ENCODE measurements at regions not wholly inside any gene's neighbourhood (a gene's known extent, or its start where the extent isn't known, plus 50 kb on each side); places are given as distances from the start of the nearest gene placed in this dataset.

DNA sequence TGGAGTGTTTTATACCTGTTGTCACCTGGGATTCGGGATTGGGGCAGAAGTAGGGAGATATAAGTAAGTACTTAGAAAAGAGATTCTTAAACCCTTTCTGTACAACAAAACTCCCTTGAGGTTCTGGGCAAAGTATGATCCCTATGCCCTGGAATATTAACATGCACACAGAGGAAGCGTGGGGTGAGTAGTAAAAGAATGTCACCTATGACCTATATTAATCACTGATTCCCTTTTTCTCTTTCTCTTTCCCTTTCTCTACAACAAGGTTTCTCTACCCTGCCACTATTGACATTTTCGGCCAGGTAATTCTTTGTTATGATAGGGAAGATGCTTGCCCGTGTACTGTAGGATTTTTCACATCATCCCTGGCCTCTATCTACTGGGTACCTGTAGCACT, 209.7 kb upstream of the PLET1 start:
- Mint-ChIP-seq H3K4me3 (ENCODE audit: unreplicated experiment) (no peak overlapping the region), H3K9me3 (ENCODE audit: low read depth) (no peaks in the 10 kb centered on the region), H3K27me3 (ENCODE audit: low read depth) (peaks cover 27% of the 10 kb centered on the region), H3K4me1 (ENCODE audit: low read depth) (peaks cover 5% of the 10 kb centered on the region), H3K36me3 (ENCODE audit: low read depth) (peaks cover 1% of the 10 kb centered on the region), H3K27ac (ENCODE audit: unreplicated experiment) (no peak overlapping the region)
- TF ChIP-seq, protein P1, sequence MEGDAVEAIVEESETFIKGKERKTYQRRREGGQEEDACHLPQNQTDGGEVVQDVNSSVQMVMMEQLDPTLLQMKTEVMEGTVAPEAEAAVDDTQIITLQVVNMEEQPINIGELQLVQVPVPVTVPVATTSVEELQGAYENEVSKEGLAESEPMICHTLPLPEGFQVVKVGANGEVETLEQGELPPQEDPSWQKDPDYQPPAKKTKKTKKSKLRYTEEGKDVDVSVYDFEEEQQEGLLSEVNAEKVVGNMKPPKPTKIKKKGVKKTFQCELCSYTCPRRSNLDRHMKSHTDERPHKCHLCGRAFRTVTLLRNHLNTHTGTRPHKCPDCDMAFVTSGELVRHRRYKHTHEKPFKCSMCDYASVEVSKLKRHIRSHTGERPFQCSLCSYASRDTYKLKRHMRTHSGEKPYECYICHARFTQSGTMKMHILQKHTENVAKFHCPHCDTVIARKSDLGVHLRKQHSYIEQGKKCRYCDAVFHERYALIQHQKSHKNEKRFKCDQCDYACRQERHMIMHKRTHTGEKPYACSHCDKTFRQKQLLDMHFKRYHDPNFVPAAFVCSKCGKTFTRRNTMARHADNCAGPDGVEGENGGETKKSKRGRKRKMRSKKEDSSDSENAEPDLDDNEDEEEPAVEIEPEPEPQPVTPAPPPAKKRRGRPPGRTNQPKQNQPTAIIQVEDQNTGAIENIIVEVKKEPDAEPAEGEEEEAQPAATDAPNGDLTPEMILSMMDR (IDR thresholded peaks at IDR 0.05): no peak
- DNase-seq (ENCODE audit: low spot score): no peak

DNA sequence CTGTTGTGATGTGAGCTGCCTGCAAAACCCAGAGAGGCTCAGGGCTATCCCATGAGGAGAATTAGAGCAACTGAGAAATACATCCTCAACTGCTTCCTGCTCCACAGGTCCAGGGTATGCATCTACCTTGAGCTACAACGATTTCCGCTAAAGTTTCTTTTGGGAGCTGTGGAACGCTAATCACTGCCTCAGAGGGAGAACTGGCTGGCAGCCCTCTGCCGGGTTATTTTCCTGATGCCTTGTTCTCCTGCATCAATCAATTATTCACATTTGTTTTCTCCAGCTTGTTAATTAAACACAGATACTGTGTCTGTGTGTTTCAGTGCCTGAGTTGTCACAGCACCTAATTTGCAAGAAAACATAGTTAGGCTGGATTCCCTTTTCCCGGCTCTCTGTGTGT, 211.1 kb upstream of the PLET1 start:
- H3K9me3 Mint-ChIP-seq (ENCODE audit: low read depth): no peaks in the 10 kb centered on the region
- H3K4me1 Mint-ChIP-seq (ENCODE audit: low read depth): peaks cover 5% of the 10 kb centered on the region
- H3K36me3 Mint-ChIP-seq (ENCODE audit: low read depth): peaks cover 3% of the 10 kb centered on the region
- TF ChIP-seq, protein P1 (IDR thresholded peaks at IDR 0.05): no peak
- H3K27ac Mint-ChIP-seq (ENCODE audit: unreplicated experiment): no peak overlapping the region
- H3K27me3 Mint-ChIP-seq (ENCODE audit: low read depth): peaks cover 38% of the 10 kb centered on the region
- H3K4me3 Mint-ChIP-seq (ENCODE audit: unreplicated experiment): no peak overlapping the region
- DNase-seq (ENCODE audit: low spot score): no peak

GRCh38 chr11:112477152-112477551, 216.5 kb upstream of the PLET1 start:
- Mint-ChIP-seq H3K9me3 (ENCODE audit: low read depth) (no peaks in the 10 kb centered on the region), H3K4me1 (ENCODE audit: low read depth) (no peaks in the 10 kb centered on the region), H3K27me3 (ENCODE audit: low read depth) (peaks cover 41% of the 10 kb centered on the region), H3K4me3 (ENCODE audit: unreplicated experiment) (no peak overlapping the region), H3K27ac (ENCODE audit: unreplicated experiment) (no peak overlapping the region), H3K36me3 (ENCODE audit: low read depth) (peaks cover 2% of the 10 kb centered on the region)
- TF ChIP-seq, protein P1 (IDR thresholded peaks at IDR 0.05): no peak
- DNase-seq (ENCODE audit: low spot score): no peak

DNA sequence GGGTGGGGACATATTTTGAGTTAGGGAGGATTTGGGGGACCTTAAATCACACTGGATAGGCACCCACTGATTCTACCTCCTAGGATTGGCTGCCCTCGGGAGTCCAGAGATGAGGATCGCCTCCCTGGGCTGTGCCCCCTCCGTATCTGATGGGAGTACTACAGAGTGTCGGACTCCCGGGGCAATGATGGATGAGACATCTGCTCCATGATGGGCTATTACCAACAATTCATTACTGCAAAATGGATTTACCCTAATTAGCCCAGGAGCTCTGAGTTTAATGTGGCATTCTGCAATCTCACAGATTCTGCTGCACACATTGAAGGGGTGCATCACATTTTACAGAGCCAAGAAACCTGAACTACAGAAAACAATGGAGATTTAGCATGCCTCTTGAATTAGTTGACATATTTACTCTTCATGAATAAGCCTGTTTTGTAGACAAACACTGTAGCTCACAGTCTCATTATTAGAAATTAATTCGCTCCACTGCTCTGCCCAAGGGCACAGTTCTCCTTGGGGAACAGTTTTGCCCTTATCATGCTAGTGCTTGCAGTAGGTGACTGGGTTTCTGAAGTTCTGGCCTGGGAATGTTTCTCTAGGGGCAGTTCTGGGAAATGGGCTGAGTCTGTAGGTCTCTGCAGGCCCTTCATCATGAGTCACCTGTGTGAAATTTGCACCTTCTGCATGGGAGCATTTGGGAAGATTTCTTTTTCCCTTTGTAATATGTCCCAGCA, 217.1 kb upstream of the PLET1 start:
- no peak for DNase-seq (ENCODE audit: low spot score)
- H3K36me3 Mint-ChIP-seq (ENCODE audit: low read depth): peaks cover 2% of the 10 kb centered on the region
- H3K4me1 Mint-ChIP-seq (ENCODE audit: low read depth): no peaks in the 10 kb centered on the region
- TF ChIP-seq, protein P1 (IDR thresholded peaks at IDR 0.05): no peak
- no peaks in the 10 kb centered on the region for H3K9me3 Mint-ChIP-seq (ENCODE audit: low read depth)
- peaks cover 45% of the 10 kb centered on the region for H3K27me3 Mint-ChIP-seq (ENCODE audit: low read depth)
- no peak overlapping the region for H3K27ac Mint-ChIP-seq (ENCODE audit: unreplicated experiment)
- no peak overlapping the region for H3K4me3 Mint-ChIP-seq (ENCODE audit: unreplicated experiment)

- TF ChIP-seq, protein P1 (IDR thresholded peaks at IDR 0.05): no peak
- DNase-seq (ENCODE audit: low spot score): no peak
- H3K9me3 Mint-ChIP-seq (ENCODE audit: low read depth): no peaks in the 10 kb centered on the region
- no peaks in the 10 kb centered on the region for H3K4me1 Mint-ChIP-seq (ENCODE audit: low read depth)
- H3K36me3 Mint-ChIP-seq (ENCODE audit: low read depth): peaks cover 2% of the 10 kb centered on the region
- no peak overlapping the region for H3K4me3 Mint-ChIP-seq (ENCODE audit: unreplicated experiment)
- H3K27me3 Mint-ChIP-seq (ENCODE audit: low read depth): peaks cover 43% of the 10 kb centered on the region
- H3K27ac Mint-ChIP-seq (ENCODE audit: unreplicated experiment): no peak overlapping the region
These were observed 218.1 kb upstream of the PLET1 start for GRCh38 chr11:112478806-112479205.

All from chondrocyte (in vitro differentiated cells).